SKM-1 (cell line): ENCODE measurements at regions not wholly inside any gene's neighbourhood (a gene's known extent, or its start where the extent isn't known, plus 50 kb on each side); places are given as distances from the start of the nearest gene placed in this dataset.

ENCODE experiments used
- DNase-seq: peaks from one replicate; lab custom pipeline; 2025; ENCODE audit not compliant: unreplicated experiment; lab: John Stamatoyannopoulos, UW

DNA sequence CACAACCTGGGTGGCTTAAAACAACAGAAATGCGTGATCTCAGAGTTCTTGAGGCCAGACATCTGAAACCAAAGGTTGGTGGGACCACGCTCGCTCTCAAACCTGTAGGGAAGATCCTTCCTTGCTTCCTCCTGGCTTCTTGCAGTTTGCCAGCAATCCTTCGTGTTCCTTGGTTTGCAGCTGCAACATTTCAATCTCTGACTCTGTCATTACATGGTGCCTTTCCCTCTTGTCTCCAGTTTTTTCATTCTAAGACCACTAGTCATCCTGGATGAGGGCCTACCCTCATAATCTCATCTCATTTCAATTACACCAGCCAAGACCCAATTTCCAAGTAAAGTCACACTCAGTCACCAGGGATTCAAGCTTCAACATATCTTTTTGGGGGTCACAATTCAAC lies 388.0 kb downstream of the GPM6A start:
- DNase-seq: no peak

DNA sequence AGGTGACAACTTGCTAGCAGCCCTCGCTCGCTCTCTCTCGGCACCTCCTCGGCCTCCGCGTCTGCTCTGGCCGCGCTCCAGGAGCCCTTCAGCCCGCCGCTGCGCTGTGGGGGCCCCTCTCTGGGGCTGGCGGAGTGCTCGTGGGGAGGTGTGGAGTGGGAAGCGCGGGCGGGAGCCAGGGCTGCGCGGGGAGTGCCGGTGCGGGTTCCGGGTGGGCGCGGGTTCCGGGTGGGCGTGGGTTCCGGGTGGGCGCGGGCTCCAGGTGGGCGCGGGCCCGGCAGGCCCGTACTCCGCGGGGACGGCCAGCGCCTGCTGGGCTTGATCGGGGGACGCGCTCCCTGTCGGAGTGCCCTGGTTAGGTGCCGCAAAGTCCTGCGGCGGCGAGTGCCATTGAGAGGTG lies 384.3 kb downstream of the GPM6A start:
- no peak for DNase-seq

DNA sequence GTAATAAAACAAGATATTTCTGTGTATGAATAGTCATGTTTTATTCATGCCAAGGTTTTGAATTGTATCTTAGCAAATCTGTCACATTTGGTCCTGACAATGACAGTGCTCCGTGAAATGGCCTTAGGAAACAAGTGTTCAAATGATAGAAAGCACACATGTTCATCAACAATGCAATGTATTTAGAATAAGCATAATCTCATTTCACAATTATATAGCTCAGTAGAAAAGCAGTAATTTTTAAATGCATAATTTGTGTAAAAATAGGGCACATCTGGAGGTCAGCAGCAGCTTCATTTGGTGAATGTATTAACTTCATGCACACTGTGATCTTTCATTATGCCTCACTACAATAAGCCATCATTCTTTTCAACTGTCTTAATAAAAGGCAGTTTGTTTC lies 380.4 kb downstream of the GPM6A start:
- no peak for DNase-seq

DNA sequence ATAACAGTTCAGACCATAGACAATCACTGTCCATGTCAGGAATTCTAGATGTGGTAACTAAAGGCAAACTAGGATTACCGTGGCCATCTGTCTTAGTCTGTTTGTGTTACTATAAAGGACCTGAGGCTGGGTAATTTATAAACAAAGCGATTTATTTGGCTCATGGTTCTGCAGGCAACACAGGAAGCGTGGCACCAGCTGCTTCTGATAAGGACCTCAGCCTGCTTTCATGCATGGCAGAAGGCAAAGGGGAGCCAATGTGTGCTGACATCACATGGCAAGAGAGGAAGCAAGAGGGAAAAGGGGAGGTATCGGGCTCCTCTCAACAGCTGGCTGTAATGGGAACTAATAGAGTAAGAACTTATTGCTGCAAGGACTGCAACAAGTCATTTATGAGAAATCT lies 376.7 kb downstream of the GPM6A start:
- no peak for DNase-seq

DNA sequence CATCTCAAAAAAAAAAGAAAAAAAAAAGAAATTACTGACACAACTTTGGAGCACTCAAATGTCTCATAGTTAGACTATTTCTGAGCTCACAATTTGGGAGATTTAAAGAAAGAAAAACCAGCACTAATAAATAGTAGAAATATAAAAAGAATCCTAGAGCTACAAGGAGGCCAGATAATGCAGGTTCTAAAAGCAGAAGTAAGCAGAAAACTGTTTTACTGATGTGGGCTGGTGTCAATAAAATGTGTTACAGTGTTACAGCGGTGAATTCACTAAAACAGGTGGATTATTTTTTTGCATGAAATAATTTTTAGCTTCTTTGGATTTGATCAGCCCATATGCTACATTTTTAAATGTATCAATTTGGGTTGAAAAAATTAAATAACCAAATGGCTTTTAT lies 375.9 kb downstream of the GPM6A start:
- no peak for DNase-seq

DNA sequence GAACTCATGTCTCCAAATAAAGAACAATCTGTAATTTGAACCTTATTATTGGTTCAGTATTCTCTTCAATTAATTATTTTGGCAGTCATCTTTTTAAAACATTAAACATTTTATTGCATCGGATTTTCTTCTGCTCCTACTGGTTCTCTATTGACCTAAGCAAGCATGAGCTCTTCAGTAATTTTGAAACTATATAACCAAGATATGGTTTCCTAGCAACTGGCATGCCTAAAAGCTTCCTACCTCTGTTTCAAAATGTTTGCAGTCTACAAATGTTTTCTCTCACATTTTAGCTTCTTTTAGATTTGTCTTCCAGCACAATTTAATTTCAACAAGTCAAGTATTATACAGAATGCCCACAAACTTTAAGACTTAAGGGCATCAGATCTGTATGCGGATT lies 371.3 kb downstream of the GPM6A start:
- DNase-seq: no peak

DNA sequence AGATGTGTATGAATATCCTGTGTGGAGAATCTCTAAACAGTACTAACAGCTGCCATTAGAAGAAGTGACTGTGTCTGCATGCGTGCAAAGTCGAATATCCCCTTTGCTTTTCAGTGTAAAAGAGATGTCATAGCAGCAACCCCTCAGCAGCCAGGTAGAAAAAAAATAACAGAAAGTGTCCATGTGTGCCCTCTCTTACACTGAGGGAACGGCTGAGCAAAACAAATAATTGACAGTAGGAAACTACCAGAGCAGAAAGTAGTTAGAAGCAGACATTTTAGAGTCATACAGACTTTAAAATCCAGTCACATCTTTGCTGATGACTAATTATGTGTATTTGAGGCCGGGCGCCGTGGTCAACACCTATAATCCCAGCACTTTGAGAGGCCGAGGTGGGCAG lies 370.8 kb downstream of the GPM6A start:
- DNase-seq: no peak

DNA sequence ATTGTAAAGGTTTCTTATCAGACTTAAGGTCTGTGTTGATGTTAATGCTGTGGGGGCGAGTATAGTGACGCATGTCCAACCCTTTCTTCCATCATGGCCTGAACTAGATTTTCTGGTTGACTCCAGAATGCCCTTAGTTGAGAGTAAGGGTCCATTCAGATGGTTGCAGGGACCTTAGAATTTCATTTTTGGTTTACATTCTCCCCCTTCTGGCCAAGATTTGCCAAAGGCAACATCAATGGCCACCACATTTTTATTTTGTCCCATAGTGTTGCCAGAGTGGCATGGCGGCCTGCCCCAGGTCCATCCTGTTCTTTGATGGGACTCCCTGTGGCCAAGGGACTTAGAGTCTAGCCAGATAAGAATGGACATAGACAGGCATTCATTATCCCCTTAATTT lies 368.5 kb downstream of the GPM6A start:
- DNase-seq: no peak

DNA sequence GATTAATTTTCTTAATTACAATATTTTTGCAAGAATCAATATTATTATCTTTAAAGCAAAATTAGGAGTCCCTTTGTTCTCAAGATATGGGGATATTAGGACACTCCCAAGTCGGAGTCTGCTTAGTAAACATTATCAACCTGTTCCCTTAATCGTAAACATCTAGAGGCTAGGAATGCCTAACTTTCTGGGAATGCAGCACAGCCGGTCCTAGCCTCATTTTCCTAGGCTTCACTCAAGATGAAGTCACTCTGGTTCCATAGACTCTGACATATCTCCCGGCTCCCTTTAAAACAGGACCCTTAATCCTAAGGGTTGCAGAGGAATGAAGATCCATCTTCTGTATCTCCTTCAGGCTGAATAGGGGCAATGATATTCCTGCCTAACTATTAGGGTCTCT lies 367.6 kb downstream of the GPM6A start:
- DNase-seq: no peak

DNA sequence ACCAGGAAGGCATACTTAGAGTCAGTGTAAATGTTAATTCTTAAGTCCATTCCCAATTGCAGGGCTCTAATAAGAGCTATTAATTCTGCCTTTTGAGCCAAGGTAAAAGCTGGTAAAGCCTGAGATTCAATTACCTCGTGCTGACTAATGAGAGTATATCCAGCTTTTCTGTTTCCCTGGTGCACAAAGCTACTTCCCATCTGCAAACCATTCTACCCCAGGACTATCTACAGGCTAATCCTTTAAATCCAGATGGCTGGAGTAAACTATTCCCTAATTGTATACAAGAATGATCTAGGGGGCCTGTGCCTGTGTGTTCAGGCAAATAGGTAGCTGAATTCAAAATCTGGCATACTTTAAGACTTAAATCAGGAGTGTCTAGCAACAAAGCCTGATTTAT lies 365.0 kb downstream of the GPM6A start:
- no peak for DNase-seq

DNA sequence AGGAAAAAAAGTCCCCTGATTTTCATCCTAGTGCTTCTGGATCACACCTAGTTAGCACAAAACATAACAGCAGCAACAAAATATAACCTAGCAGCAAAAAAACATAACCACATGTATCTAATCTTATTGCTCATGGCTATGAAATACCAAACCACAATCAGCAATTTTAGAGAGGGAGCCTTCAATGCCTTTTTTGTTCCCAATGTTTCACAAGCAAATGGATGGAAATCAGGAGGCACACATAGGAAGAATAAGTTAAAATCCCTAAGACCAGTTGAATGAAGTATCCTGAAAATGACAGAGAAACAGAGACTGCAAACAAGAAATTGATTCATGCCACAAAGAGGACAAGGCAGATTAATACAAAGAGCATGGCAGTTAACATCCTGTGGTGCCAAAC lies 361.6 kb downstream of the GPM6A start:
- no peak for DNase-seq

DNA sequence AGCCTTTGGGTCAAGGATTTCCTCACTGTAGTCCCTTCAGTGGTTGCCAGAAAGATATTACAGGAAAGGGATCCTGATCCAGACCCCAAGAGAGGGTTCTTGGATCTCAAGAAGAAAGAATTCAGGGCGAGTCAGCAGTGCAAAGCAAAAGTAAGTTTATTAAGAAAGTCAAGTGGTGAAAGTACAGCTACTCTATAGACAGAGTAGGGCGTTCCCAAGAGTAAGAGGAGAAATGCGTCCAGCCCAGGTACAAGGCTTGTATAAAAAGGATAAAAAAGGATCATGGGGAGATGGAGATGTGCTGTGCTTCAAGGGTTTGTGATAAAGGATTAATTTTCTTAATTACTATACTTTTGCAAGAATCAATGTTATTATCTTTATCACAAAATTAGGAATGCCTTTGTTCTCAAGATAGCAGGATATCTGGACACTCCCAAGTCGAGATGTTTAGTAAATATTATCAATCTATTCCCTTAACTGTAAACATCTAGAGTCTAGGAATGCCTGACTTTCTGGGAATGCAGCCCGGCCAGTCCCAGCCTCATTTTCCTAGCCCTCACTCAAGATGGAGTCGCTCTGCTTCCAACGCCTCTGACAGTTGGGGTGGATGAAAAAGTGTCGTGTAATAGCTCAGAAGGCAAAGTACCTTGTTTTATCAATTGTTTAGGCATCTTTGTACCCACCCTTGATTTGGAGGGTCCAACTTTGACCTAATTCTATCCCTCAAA lies 360.7 kb downstream of the GPM6A start:
- DNase-seq: no peak

DNA sequence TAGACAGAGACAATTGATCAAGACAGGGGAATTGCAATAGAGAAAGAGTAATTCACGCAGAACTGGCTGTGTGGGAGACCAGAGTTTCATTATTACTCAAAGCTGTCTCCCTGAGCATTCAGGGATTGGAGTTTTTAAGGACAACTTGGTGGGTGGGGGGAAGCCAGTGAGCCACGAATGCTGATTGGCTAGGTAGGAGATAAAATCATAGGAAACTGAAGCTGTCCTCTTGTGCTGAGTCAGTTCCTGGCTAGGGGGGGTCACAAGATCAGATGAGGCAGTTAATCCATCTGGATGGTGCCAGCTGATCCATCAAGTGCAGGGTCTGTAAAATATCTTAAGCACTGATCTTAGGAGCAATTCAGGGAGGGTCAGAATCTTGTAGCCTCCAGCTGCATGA lies 358.6 kb downstream of the GPM6A start:
- no peak for DNase-seq

DNA sequence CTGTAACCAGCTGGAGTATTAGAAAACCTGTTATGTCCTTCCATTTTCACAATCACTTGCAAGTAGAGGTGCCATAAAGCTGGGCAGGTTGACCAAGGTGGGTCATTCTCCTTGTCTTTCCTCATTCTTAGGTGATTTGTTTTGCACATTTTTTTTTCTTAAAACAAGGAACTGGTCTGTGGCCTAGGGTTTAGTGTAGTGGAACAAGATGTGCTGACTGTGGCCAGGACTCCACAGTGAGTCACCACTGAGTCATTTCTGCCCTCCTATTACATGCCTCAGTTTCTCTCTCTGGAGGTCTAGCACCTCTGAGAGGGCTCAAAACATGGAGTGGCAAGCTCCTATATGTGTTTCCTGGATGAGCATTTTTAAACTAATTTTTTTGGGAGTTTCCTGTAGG lies 355.9 kb downstream of the GPM6A start:
- no peak for DNase-seq

DNA sequence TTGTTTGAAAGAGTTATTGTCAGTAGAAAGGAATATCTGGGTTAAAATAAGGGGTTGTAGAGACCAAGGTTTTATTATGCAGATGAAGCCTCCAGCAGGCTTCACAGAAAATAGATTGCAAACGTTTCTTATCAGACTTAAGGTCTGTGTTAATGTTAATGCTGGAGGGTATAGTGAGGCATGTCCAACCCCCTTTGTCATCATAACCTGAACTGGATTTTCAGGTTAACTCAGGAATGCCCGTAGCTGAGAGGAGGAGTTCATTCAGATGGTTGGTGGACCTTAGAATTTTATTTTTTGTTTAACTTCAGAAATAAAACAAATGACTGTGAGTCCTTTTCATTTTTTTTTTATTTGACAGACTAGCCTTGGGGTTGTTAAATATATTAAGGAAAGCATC lies 354.1 kb downstream of the GPM6A start:
- DNase-seq: no peak

DNA sequence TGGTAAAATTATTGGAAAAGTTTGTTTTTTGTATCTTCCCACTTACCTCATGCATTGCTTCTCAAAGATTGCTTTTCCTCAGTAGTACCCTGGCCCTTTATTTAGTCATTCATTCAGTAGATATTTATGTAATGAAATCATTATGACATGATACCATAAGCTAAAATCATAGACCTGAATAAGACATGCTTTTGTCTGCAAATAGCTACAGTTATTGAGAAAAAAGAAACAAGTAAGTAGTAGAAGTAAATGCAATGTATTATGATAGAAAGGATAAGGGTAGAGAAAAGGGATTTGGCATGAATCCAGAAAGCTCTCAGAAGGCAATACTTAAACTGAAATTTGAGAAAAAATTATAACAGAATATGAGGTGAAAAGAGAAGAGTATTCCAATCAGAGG lies 352.5 kb downstream of the GPM6A start:
- no peak for DNase-seq

DNA sequence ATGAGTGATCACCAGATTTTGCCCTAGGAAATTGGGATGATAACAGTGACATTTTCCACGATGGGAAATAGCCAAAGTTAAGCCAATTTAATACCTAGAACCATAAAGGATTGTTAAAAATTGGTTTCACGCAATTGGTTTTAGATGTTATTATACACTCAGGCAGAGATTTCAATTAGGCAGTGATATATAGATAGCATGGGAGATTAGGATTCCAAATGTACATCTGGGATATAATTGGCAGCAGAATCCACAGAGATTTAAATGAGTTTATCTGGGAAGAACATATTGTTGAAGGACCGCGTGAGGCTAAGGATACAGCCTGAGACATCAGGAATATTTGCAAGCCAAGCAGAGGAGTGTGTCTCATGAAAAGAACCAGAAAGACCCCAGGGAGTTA lies 351.6 kb downstream of the GPM6A start:
- no peak for DNase-seq

DNA sequence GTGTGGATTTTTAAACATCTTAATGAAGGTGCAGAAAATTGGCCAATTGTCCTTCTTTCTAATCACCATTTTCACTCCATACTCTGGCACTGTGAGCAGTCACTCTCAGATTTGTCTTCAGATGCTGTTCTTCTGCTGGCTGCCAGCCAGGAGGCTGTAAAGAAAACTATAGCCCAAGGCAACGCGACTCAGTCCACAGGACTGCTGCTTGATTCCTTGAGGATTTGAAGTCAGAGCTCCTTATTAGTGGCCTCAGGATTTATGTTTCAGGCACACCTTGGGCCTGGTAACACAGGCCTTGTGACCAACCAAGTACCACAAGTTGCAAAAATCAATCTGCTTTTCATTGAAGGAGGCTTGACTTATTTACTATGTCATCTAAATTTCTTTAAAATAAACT lies 342.6 kb downstream of the GPM6A start:
- DNase-seq: no peak

DNA sequence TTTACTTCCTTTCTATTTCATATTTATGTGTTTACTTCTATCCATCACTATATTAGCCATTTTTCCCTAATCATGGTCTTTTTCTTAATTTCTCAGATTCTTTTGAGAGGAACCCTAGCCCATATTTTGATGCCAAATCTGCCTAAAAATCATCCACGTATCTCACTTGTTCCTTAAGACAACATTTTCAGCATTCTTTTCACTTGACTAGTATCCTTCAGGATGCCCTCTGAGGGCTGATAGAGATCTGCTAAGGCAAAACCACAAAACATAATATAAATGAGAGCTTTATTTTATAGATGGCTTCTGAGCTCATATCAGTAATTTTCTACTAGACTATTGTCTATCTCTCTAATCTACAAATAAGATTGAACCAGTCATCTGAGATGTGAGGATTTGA lies 341.9 kb downstream of the GPM6A start:
- no peak for DNase-seq

DNA sequence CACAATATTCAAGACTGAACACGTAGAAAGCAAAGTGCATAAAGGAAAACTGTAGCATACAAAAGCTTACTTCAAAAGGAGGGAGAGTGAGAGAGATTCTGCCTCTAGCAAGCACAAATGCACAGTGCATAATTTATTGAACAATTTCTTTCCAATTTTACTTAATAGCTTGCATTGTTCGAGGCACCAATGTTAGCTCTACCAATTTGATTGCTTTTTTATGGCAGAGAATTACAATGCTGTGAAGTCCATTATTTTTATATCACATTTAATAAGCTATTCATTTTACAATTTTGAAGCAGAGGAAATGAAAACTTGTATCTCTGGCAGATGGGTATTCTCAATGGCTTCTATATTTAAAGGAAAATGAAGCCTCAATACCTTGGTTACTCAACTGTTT lies 331.7 kb downstream of the GPM6A start:
- DNase-seq: no peak

DNA sequence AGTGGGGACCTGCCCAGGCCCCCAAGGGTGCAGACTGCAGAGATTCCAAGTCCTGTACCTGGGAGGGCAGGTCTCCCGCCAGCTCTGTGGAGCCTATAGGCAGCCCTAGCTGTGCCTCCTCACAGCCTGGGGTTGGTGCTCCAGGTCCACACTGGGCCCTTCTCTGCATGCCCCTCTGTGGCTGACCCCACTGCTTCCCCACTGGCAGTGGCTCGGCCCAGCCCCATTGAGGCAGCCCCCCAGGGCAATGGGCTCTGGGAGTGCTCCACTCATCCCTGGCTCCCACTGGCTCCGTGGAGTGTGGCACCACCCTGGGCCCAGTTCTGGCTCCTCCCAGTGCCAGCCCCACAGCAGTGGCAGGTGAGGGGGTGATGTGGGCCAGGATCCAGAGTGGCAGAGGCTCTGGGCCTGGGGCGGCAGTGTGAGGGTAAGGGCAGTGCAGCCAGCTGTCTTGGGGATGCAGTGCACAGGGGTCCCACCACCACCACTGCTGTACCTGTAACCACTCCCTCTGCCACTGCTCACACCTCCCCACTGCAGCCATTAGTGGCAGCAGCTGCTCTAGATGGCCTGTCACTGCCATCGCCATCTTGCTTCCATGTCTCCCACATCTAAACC lies 312.2 kb downstream of the GPM6A start:
- no peak for DNase-seq

DNA sequence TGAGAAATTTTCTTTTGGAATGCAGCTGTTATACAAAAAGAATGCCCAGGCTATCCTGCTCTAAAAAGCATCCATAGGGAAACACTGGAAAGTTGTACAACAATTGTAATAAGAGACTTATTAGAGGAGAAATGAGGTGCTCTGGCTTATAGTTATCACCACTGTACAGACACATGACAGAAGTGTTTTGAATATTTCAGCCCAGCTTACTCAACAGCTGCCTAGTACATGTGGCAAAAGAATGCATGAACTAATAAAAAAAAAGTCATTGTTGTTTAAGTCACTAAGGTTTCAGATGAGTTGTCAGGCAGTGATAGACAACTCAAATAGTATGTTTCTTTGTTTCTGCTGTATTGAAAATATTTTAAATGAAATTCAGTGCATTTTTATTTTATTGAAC lies 307.7 kb downstream of the GPM6A start:
- DNase-seq: no peak

DNA sequence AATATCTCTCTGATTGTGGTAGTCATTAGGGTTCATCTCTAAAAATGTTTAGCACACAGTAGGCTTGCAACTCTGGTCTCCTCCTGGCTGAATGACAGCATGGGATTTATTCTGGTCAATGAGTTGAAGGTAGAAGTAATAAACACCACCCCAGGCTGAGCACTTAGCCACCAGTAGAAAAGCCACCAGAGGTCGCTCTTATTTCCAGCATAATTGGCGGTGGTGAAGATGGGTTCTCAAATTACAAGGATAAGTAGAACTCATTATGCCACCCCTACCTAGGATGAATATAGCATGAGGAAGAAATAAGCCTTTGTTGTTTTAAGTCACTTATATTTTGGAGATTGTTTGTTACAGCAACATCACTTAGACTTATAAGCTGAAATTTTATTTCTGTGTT lies 302.7 kb downstream of the GPM6A start:
- no peak for DNase-seq
